HG02759 (cell line): ENCODE measurements at regions not wholly inside any gene's neighbourhood (a gene's known extent, or its start where the extent isn't known, plus 50 kb on each side); places are given as distances from the start of the nearest gene placed in this dataset.
"Not testable (repeated sequence)": the region's sequence is repeated elsewhere in the genome, so short reads cannot be mapped to it uniquely, and the experiment has no call there.

Experiments
- ATAC-seq: cut with Tn5 transposase; IDR thresholded peaks from one replicate; pipeline ENCODE4 v1.9.1; 2021; ENCODE audit warnings: mild to moderate bottlenecking, moderate library complexity; ENCODE audit not compliant: unreplicated experiment

- ATAC-seq, result no peak
Observed at GRCh38 chr7:55261386-55261770, 103.8 kb upstream of the LANCL2 start.

GRCh38 chr7:55265328-55265727 is 99.8 kb upstream of the LANCL2 start:
- ATAC-seq, result not testable (repeated sequence)

GRCh38 chr7:55265836-55266642 is 99.1 kb upstream of the LANCL2 start:
- no peak for ATAC-seq

DNA sequence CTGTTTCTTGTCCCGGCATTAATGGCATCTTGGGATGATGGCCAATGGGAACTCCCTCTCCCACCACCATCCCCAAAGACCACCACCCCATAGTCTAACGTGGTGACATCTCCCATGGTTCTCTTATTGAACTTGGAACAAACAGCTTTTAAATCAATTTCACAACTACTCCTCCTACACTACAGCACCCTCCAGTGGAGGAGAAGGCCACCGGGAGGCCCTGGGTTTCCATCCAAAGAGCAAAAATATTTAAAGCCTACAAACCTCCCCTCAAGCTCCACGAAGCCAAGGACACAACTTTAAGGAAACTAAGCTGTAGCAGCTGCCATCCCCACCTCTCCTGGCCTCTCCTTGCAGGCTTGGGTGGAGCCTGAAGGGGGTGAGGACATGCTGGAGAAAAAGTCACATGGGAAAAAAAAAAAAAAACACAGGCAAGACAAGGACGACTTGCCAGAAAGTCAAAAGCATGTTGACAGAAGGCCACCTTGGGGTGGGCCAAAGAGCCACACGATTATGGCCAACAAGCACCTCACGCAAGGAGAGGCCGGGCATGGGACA is 94.0 kb upstream of the LANCL2 start:
- ATAC-seq, result no peak

DNA sequence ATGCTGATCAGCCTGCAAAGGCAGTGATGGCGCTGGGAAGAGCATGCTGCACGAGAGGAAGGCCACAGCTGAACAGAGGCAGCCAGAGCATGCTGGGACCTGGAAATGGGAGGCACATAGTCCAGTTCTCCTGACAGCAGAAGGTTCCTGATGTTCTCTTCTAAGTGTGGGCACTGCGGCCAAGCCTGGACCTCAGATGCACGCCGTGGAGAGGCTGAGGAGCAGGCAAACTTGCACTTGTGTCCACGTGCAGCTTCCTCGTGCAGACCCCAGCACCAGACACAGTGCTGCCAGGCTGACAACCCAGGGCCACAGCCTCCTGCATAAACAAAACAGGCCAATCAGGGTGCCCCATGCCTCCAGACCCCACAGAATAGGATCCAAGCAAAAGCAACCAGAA is 93.5 kb upstream of the LANCL2 start:
- no peak for ATAC-seq

DNA sequence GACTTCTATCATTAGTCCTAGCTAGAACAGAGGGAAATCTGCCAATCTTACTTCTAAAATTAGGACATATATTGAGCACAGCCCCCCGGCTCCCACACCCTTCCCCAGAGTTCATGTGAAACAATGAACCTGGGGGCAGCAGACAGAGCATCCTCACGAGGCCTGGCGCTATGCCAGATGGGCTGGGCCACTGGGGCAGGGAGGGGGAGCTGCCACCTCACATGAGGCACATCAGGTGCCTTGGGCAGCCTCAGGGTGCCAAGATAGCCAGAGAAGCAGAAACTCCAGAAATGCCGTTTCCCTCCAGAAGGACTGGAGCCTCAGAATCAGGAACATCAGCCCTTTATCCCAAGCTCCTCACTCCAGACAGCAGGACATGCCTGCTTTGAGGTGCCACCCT is 92.8 kb upstream of the LANCL2 start:
- no peak for ATAC-seq

DNA sequence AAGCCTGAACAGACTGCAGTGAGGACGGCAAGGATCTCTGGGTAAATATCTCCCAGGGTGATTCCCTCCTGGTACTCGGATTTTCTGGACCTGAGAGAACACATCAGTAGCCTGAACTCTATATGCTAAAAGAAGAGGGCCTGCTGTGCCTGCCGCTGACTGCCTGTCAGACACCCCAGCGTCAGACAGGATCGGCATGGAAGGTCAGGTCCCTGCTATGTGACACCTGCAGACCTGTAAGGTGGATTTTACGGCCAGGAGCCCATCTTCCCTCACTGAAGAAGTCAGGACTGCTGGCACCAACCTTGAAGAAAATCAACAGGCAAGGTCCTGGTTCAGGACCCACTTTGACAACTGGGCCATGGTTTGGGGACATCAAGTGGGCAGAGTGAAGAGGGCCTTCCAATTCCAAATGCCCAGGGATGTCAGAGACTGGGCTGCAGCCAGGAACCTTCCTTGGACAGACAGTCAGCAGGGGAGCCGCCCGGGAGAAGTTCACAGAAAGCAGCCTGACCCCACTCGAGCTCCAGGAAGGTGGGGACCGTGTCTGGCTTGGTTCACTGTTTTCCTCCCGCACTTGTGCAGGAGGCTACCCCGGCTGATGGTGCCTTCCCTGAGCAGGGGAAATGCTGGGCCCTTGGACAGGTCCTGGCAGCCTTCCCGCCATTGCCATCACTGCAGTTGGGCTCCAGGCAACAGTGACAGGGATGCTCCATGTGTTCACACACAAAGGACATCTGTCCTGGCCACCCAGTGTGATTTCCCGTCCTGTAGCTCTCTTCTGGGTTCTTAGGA is 91.8 kb upstream of the LANCL2 start:
- ATAC-seq, result no peak

- no peak for ATAC-seq
Observed at GRCh38 chr7:55274156-55274555, 91.0 kb upstream of the LANCL2 start.

- no peak for ATAC-seq
Observed at GRCh38 chr7:55275291-55276200, 89.6 kb upstream of the LANCL2 start.

DNA sequence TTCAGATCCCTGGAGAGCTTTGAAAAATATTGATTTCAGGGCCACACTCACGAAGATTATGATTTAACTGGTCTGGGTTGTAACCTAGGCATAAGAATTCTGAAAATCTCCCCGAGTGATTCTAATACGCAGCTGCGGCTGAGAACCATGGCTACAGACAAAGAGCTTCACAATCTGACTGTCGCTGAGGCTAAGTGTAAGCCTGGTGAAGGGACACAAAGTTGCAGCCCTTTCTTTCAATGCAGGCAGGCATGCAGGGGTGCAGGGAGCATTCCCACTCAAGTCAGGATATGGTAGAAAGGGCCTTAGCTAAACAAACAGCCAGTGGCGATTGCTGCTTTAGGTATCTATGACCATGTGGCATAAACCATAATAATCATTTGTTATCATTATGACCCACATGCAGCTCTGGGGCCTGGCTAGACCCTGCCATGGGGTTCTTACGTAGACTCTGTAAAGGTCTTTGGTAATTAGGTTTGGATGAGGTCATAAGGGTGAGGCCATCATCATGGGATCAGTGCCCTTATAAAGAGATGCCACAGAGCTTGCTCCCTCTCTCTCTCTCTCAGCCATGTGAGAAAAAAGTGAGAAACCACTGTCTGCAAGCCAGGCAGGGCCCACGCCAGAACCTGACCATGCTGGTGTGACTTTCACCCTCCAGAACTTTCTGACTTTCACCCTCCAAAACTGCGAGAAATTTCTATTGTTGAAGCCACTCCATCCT is 88.4 kb upstream of the LANCL2 start:
- ATAC-seq, result no peak

DNA sequence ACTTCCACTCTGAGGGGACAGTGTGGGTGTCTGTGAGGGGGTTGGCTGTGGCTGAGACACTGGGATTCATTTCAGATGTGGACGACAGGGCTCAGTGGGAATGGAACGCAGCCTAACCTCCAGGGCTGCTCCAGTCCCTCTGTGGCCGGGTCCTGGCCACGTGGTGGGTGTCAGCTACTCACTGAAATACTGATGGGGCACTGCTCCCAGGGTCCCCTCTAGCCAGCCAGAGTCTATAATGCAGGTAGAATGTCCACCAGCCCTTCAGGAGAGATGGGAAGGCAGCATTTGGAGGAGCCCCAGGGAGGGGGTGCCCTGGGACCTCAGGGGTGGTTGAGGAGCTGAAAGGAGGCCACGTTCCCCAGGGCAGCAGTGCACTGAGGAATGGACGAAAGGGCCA is 87.2 kb upstream of the LANCL2 start:
- no peak for ATAC-seq

GRCh38 chr7:55278321-55278720 is 86.8 kb upstream of the LANCL2 start:
- ATAC-seq, result no peak

GRCh38 chr7:55279080-55279845 is 85.9 kb upstream of the LANCL2 start:
- ATAC-seq, result no peak

DNA sequence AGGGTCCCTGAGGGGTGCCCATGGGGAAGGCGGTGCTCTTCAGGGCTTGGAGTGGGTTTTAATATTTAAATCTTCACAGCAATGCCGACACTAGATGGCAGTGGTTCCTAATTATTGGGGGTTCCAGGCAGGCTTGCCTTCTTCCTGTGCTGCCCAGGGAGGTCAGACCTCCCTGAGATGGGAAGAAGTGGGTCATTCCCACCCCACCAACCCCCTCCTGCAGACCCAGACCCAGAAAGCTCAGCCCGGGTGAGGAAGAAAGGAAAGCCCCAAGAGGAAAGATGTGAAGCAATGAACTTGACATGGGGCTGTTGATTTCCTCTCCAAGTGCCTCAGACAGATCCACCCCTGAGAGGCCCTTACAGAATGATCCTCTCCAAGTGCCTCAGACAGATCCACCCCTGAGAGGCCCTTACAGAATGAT is 85.1 kb upstream of the LANCL2 start:
- peak; percentile 92 for ATAC-seq

- no peak for ATAC-seq
Observed at GRCh38 chr7:55285665-55286064, 79.5 kb upstream of the LANCL2 start.

- no peak for ATAC-seq
Observed at GRCh38 chr7:55286666-55287065, 78.5 kb upstream of the LANCL2 start.

GRCh38 chr7:55288070-55288824 is 76.9 kb upstream of the LANCL2 start:
- no peak for ATAC-seq

- ATAC-seq, result no peak
Observed at GRCh38 chr7:55296070-55296469, 69.1 kb upstream of the LANCL2 start.
